AG04450 (cell line): ENCODE measurements at regions not wholly inside any gene's neighbourhood (a gene's known extent, or its start where the extent isn't known, plus 50 kb on each side); places are given as distances from the start of the nearest gene placed in this dataset.
"Not testable (repeated sequence)": the region's sequence is repeated elsewhere in the genome, so short reads cannot be mapped to it uniquely, and the experiment has no call there.

ENCODE experiments used
- CTCF ChIA-PET: fragments of 300-600, 350-600 bp; formaldehyde crosslinking; extraction: SDS; loops from one replicate; lab custom pipeline; 2022; ENCODE audit warnings: antibody characterized with exemption, inconsistent platforms; lab: Charles Lee
- POLR2A ChIA-PET: fragments of 350-600 bp; formaldehyde crosslinking; extraction: SDS; loops from one replicate; lab custom pipeline; 2021; ENCODE audit warnings: antibody characterized with exemption, inconsistent platforms; lab: Yijun Ruan, JAX
- DNase-seq: peaks from one replicate; pipeline ENCODE4 v3.0.0-alpha.2; 2011; ENCODE audit warnings: low read depth, low spot score
- H3K27ac ChIP-seq: one replicate; pipeline ENCODE4 v1.5.1; 2012; ENCODE audit warnings: low read depth, low read length, control low read depth
- H3K27me3 ChIP-seq: one replicate; pipeline ENCODE4 v1.6.0; 2012; ENCODE audit warnings: low read length; ENCODE audit not compliant: control insufficient read depth, insufficient read depth
- H3K4me3 ChIP-seq: 2 replicates; pipeline ENCODE4 v1.5.1; 2011; ENCODE audit warnings: mild to moderate bottlenecking, low read depth, low read length, control low read depth
- H3K9me3 ChIP-seq: 2 replicates; pipeline ENCODE4 v1.5.1; 2012; ENCODE audit warnings: low read length; ENCODE audit not compliant: control insufficient read depth, insufficient read depth
- TF ChIP-seq, protein P1 (sequence below): IDR thresholded peaks from 2 replicates; pipeline ENCODE4 v1.5.1; 2011; ENCODE audit warnings: low read depth, low read length, control low read depth, inconsistent platforms

DNA sequence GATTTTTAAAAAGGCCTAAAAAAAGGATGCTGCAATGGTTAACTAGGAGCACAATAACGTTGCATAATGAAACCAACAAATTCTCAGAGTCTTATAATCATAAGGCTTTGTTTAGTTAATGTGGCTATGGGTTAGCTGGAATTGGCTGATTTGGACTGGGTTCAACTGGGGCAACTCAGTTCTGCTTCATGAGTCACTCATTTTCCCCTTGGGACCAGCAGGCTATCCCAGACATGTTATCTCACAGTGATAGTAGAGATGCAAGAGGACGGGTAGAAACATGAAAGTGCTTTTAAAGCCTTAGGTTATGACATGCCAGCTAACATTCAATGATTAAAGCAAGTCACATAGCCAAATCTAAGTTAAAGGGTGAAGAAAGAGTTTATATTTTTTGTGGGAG is 189.2 kb upstream of the GK2 start:
- DNase-seq: no peak
- Histone ChIP-seq H3K4me3 (no peak overlapping the region), H3K27ac (no peak overlapping the region), H3K9me3 (no peaks in the 10 kb centered on the region), H3K27me3 (no peaks in the 10 kb centered on the region)
- POLR2A ChIA-PET: no interaction called here
- TF ChIP-seq, protein P1, sequence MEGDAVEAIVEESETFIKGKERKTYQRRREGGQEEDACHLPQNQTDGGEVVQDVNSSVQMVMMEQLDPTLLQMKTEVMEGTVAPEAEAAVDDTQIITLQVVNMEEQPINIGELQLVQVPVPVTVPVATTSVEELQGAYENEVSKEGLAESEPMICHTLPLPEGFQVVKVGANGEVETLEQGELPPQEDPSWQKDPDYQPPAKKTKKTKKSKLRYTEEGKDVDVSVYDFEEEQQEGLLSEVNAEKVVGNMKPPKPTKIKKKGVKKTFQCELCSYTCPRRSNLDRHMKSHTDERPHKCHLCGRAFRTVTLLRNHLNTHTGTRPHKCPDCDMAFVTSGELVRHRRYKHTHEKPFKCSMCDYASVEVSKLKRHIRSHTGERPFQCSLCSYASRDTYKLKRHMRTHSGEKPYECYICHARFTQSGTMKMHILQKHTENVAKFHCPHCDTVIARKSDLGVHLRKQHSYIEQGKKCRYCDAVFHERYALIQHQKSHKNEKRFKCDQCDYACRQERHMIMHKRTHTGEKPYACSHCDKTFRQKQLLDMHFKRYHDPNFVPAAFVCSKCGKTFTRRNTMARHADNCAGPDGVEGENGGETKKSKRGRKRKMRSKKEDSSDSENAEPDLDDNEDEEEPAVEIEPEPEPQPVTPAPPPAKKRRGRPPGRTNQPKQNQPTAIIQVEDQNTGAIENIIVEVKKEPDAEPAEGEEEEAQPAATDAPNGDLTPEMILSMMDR: no peak
- CTCF ChIA-PET: no interaction called here

DNA sequence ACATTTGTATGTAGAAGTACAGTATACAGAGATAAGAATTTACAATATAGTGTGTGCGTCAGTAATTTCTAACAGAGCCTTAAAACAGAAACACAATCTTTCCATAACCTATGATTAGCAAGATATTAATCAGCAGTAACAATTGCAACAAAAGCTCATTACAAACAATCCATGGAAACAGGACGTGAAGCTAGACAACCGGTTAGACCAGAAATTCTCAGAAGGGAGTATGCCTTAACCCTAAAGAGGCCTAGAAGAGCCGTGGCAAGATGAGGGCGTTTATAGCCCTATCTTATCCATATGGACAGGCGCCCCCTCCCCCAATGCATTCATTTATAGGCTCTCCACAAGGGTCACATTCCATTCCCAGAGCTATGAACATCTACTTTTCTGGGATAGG is 184.2 kb upstream of the GK2 start:
- POLR2A ChIA-PET, H3K4me3 ChIP-seq, CTCF ChIA-PET, H3K9me3 ChIP-seq, H3K27ac ChIP-seq, H3K27me3 ChIP-seq, DNase-seq: not testable (repeated sequence)

DNA sequence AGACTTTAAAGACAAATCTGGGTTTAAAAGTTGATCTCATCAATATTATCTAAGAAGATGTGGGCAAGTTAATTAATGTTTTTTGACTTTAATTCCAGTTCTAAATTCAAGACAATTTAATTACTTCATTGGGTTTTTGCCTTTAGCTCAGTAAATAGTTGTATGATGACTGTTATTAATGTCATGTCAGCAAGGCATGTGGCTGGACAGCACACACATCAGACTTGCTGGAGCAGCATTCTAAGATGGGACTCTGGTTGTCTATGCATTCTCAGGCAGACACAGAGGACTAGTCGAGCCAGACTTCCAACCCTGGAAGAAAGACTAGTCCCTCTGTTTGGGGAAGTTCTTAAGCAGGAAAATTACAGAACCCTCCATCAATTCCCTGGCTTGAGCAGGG is 180.7 kb upstream of the GK2 start:
- ChIA-PET CTCF (no interaction called here), POLR2A (no interaction called here)
- TF ChIP-seq, protein P1: no peak
- H3K4me3 ChIP-seq: no peak overlapping the region
- no peak for DNase-seq
- H3K9me3 ChIP-seq: no peaks in the 10 kb centered on the region
- no peak overlapping the region for H3K27ac ChIP-seq
- H3K27me3 ChIP-seq: no peaks in the 10 kb centered on the region

DNA sequence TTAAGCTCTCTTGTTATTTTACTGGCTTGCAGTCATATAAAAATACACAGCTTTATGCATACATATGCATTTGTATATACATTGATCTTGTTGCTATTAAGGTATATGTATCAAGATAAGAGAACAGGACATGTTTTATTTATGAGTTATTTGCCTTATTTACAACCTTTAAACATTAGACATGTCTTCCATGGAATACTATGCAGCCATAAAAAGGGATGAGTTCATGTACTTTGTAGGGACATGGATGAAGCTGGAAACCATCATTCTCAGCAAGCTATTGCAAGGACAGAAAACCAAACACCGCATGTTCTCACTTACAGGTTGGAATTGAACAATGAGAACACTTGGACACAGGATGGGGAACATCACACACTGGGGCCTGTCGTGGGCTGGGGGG is 179.2 kb upstream of the GK2 start:
- H3K4me3 ChIP-seq, POLR2A ChIA-PET, H3K9me3 ChIP-seq, H3K27me3 ChIP-seq, DNase-seq, H3K27ac ChIP-seq: not testable (repeated sequence)
- CTCF ChIA-PET: interaction anchor here (1.0 kb wide), 1 partner anchor 11 kb away, joined by 3 read pairs; no protein-coding TSS in a partner anchor

DNA sequence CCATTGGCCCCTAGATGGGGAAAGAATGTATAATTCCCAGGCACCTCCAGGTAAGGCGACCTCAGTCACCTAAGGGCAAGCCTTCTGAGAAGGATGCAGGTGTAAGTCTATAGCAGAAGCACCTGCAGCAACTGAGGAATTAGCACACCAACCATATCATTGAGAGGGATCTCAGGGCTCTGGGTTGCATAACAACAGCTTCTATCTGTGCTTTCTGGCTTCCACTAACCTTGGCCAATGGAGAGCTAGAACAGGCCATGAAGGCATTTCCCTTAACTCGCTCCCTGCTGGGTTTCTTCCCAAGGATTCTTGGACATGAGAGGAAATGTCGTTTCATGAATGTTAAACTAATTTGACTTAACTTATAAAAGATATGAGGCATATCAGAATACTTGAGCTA is 177.8 kb upstream of the GK2 start:
- no peak overlapping the region for H3K27ac ChIP-seq
- no peaks in the 10 kb centered on the region for H3K9me3 ChIP-seq
- no peaks in the 10 kb centered on the region for H3K27me3 ChIP-seq
- CTCF ChIA-PET: no interaction called here
- no peak for DNase-seq
- TF ChIP-seq, protein P1: no peak
- no peak overlapping the region for H3K4me3 ChIP-seq
- POLR2A ChIA-PET: no interaction called here

DNA sequence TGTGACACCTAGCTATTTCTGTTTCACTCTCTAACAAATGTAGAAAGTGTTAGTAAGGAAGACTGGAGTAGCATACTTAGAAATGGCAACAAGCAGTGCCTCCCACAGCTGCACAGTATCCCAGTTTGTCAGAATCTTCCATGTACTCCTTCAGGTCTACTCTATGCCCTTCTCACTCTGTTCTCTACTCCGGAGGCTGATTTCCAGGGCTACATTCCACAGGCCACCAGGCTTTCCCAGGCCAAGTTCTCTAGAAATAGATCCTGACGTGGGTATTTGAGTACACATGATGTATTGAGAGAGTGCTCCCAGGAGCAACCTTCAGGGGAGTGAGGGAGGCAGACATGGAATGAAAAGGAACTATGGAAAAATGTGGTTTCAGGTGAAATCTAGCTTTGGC is 177.3 kb upstream of the GK2 start:
- Histone ChIP-seq H3K27ac (no peak overlapping the region), H3K27me3 (no peaks in the 10 kb centered on the region), H3K9me3 (no peaks in the 10 kb centered on the region), H3K4me3 (no peak overlapping the region)
- ChIA-PET CTCF (no interaction called here), POLR2A (no interaction called here)
- TF ChIP-seq, protein P1: no peak
- no peak for DNase-seq
